LNCaP clone FGC (cell line): ENCODE measurements at regions not wholly inside any gene's neighbourhood (a gene's known extent, or its start where the extent isn't known, plus 50 kb on each side); places are given as distances from the start of the nearest gene placed in this dataset.

Experiments used
- DNase-seq: peaks from one replicate; pipeline ENCODE4 v3.0.0-alpha.2; 2011; ENCODE audit warnings: low read depth
- H3K4me3 ChIP-seq: 2 replicates; pipeline ENCODE4 v1.5.1; 2011; ENCODE audit warnings: mild to moderate bottlenecking, low read depth, low read length, control low read depth
- CTCF ChIP-seq: IDR thresholded peaks from 2 replicates; pipeline ENCODE4 v1.5.1; 2012; ENCODE audit warnings: mild to moderate bottlenecking; ENCODE audit not compliant: control insufficient read depth, insufficient read depth; ENCODE audit errors: extremely low read depth

- no peak overlapping the region for H3K4me3 ChIP-seq
- no peak for DNase-seq
- TF ChIP-seq CTCF: no peak
Observed at GRCh38 chr2:143822736-143823135, 693.5 kb downstream of the ARHGAP15 start.

- DNase-seq: no peak
- H3K4me3 ChIP-seq: no peak overlapping the region
- no peak for TF ChIP-seq CTCF
Observed at GRCh38 chr2:143819764-143820163, 690.5 kb downstream of the ARHGAP15 start.

- H3K4me3 ChIP-seq: no peak overlapping the region
- no peak for DNase-seq
- TF ChIP-seq CTCF: no peak
Observed at GRCh38 chr2:143819190-143819735, 690.0 kb downstream of the ARHGAP15 start.
